GM12875 (cell line): ENCODE measurements at regions not wholly inside any gene's neighbourhood (a gene's known extent, or its start where the extent isn't known, plus 50 kb on each side); places are given as distances from the start of the nearest gene placed in this dataset.

Source experiments
- H3K4me3 ChIP-seq: one replicate; pipeline ENCODE4 v1.5.1; 2011; ENCODE audit warnings: low read depth, low read length, control low read depth
- CTCF ChIP-seq: IDR thresholded peaks from 2 replicates; pipeline ENCODE4 v1.5.1; 2011; ENCODE audit warnings: low read depth, mild to moderate bottlenecking, control low read depth, inconsistent platforms, low read length, moderate library complexity, borderline replicate concordance; ENCODE audit not compliant: insufficient read depth

DNA sequence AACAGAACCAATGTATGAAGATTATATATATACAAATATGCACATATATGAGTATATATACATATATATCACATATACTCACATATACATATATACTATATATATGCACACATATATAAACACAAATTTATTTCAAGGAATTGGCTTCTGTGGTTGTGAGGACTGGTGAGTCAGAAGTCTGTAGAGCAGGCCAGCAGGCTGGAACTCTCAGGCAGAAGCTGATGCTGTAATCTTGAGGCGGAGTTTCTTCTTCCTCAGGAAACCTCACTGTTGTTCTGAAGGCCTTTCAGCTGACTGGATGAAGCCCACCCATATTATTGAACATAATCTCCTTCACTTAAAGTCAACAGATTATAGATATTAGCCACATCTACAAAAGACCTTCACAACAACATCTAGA lies 143.9 kb upstream of the CREB1 start:
- no peak for TF ChIP-seq CTCF

GRCh38 chr2:207387001-207387571 lies 142.7 kb upstream of the CREB1 start:
- TF ChIP-seq CTCF: no peak

More for the DNA sequence above, 143.9 kb upstream of the CREB1 start:
- no peak overlapping the region for H3K4me3 ChIP-seq

GRCh38 chr2:207390302-207391095 lies 139.3 kb upstream of the CREB1 start:
- H3K4me3 ChIP-seq: no peak overlapping the region
- no peak for TF ChIP-seq CTCF

More at GRCh38 chr2:207387001-207387571, 142.7 kb upstream of the CREB1 start:
- no peak overlapping the region for H3K4me3 ChIP-seq

- no peak for TF ChIP-seq CTCF
- no peak overlapping the region for H3K4me3 ChIP-seq
Measured at GRCh38 chr2:207394203-207394781, 135.5 kb upstream of the CREB1 start.

- H3K4me3 ChIP-seq: no peak overlapping the region
- no peak for TF ChIP-seq CTCF
Measured at GRCh38 chr2:207394812-207395534, 134.8 kb upstream of the CREB1 start.

- no peak overlapping the region for H3K4me3 ChIP-seq
- TF ChIP-seq CTCF: no peak
Measured at GRCh38 chr2:207395535-207396251, 134.1 kb upstream of the CREB1 start.
